Body of pancreas (tissue), 4 donors: ENCODE measurements at regions not wholly inside any gene's neighbourhood (a gene's known extent, or its start where the extent isn't known, plus 50 kb on each side); places are given as distances from the start of the nearest gene placed in this dataset.

Source experiments
- POLR2A ChIP-seq, 3 donors: fragments of 450-650 bp; IDR thresholded peaks; one replicate each; pipeline ENCODE4 v1.6.1; 2016; ENCODE audit warnings: antibody characterized with exemption in 3 of 3, mild to moderate bottlenecking in 2 of 3
- TF ChIP-seq, protein P1 (sequence below), 7 experiments: fragments of 450-650 bp in 4 of 7; fragments of 200-600 bp in 3 of 7; sonication (generic) in 3 of 7; IDR thresholded peaks; one replicate each; pipeline ENCODE4 v1.5.1; 2016 to 2019; ENCODE audit warnings: antibody characterized with exemption in 7 of 7

- TF ChIP-seq, protein P1, sequence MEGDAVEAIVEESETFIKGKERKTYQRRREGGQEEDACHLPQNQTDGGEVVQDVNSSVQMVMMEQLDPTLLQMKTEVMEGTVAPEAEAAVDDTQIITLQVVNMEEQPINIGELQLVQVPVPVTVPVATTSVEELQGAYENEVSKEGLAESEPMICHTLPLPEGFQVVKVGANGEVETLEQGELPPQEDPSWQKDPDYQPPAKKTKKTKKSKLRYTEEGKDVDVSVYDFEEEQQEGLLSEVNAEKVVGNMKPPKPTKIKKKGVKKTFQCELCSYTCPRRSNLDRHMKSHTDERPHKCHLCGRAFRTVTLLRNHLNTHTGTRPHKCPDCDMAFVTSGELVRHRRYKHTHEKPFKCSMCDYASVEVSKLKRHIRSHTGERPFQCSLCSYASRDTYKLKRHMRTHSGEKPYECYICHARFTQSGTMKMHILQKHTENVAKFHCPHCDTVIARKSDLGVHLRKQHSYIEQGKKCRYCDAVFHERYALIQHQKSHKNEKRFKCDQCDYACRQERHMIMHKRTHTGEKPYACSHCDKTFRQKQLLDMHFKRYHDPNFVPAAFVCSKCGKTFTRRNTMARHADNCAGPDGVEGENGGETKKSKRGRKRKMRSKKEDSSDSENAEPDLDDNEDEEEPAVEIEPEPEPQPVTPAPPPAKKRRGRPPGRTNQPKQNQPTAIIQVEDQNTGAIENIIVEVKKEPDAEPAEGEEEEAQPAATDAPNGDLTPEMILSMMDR (IDR thresholded peaks at IDR 0.05): no peak
- TF ChIP-seq POLR2A (IDR thresholded peaks at IDR 0.05): no peak
Measured at GRCh38 chr2:5410991-5411700, 281.0 kb upstream of the SOX11 start.
